Right renal pelvis (tissue), 4 donors: ENCODE measurements at regions not wholly inside any gene's neighbourhood (a gene's known extent, or its start where the extent isn't known, plus 50 kb on each side); places are given as distances from the start of the nearest gene placed in this dataset.

ENCODE experiments used
- DNase-seq, 4 donors: peaks; one replicate each; pipeline ENCODE4 v3.0.0-alpha.2; 2013; ENCODE audit warnings: low read depth in 4 of 4, low spot score in 3 of 4, missing footprints in 1 of 4

DNA sequence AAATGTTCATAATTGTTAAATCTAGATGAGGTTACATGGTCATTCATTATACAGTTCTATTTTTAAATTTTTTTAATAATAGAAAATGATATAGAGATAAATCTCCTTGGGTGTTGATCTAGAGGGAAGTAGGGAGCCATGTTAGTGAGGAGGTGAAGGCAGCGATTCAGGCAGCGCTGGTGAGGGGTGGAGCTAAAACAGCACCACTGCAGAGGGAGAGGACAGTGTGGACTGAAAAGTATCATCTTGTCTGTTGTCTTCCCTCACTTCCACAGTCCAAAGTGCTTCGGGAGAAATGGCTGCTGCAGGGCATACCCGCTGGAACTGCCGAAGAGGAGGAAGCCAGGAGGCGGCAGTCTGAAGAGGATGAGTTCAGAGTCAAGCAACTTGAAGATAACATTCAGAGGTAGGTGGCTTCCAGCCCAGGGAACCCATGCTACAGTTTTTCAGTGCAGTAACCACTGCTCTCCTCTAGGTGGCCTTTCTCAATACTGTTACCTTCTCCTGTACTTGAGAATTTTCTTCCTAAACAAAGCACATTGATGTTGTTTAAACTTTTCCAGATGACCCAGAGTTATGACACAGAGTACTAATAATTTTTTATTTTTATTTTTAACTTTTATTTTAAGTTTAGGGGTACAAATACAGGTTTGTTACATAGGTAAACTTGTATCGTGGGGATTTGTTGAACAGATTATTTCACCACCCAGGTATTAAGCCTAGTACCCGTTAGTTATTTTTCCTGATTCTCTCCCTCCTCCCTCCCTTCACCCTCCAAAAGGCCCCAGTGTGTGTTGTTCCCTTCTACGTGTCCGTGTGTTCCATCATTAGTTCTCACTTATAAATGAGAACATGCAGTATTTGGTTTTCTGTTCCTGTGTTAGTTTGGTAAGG is 100.5 kb downstream of the PALM2AKAP2 start:
- DNase-seq, result no peak

DNA sequence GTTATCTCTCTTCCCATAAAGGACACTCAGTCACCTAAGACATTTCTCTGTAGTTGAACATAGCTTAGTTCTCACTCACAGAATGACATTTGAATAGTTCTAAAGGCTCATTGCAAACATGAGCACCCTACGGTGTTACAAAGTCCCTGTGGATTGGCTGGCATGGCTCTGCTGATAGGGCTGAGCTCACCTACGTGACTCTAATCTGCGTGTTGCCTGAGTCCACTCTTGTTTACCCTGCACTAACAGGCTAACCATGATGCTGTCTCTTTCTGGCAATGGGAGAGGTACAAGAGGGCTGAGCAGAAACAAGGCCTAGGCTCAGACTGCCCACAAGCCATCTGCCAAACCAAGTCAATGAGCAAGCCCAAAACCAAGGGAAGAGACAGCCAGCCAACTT is 103.6 kb downstream of the PALM2AKAP2 start:
- DNase-seq, result no peak

DNA sequence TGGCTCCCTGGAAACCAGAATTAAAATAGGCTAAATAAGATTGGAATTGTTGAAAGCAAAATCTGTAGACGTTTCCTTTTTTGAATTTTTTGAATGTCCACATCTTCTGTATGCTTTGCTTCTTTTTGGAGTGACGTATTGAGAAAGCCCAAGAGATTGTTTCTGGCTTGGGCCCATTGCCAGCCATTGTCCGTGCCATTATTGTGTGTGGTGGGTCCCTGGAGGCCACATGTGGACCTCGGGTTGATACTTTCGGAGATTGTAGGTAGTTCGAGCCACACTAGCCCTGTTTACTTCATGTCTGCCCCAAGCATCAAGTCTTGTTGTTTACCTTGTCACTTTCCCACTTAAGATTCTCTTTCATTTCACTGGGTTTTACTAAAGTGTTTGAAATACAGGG is 106.0 kb downstream of the PALM2AKAP2 start:
- no peak for DNase-seq

DNA sequence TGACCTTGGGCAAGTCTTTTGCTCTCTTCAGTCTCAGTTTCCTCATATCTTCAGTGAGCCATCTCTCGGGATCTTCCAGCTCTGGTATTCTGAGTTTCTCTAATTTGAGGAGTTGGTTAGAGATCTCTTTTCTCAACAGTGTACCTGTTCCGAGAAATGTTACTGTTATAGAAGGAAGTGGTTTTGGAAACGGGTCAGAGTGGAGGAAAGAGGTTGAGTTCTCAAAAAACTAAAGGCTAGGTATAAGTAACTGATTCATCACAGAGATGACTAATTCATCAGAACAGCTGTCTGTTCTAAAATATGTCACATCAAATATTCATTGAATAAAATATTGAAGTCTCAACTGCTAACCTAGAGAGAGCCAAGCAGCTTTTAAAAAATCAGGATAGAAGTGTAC is 106.6 kb downstream of the PALM2AKAP2 start:
- no peak for DNase-seq

DNA sequence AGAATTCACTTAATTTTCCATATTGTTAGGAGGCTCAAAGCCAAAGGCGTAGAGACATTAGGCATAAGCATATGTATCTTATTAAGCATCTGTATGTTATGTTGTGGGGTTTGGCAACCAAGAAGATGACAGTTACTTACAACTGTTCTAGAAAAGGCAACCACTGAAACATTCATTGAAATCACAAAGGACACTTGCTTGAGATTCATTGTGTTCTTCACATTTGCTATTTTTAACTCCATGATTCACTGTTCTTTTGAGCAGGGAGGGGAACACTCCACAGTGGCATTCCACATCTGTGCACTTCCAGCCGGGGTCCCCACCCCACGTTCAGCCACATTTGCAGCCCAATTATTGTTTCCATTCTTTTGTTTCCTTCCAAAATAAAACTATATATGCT is 107.1 kb downstream of the PALM2AKAP2 start:
- no peak for DNase-seq

DNA sequence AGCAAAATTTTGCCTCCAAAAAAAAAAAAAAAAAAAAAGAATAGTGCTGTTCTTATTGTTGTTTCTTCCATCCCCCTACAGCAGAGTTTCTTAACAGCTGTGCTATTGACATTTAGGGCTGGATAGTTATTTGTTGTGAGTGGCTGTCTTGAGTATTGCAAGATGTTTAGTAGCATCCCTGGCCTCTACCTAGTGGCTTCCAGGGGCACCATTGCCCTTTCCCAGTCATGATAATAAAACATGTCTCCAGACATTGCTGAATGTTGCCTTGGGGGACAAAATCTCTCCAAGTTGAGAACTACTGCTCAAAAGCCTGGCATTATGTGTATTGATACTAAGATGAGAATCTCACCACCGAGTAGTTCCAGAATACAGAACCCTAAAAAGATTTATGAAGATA is 108.7 kb downstream of the PALM2AKAP2 start:
- no peak for DNase-seq

DNA sequence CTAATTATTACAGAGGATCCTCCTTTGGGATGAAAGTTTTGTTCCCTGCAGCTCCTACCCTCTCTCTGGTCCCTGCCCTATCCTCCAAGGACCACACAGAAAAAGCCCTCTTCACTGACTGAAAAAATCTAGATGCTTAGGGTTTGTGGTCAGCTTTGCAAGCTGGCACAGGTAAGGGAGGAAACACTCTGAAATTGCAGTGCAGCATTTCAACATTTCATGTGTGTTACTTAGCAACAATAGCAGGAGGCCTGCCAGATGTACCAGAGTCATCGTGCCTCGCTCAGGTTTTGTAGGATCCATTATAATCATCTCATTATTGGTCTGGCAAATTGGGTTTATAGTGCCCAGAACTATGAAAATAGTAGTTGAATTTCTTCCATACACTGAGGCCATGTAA is 109.5 kb downstream of the PALM2AKAP2 start:
- DNase-seq, result no peak

DNA sequence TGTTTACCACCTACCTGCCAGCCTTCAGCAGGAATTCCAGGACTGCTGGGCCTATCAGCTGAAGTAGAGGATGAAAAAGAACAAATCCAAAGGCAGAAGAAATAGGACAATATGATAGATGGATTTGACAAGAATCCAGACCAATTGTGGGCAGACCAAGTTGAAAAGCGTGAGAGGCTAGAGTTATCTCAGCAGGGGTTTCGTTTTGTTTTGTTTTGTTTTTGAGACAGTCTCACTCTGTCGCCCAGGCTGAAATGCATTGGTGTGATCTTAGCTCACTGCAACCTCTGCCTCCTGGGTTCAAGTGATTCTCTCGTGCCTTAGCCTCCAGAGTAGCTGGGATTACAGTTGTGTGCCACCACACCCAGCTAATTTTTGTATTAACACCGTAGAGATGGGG is 113.2 kb downstream of the PALM2AKAP2 start:
- DNase-seq, result no peak

DNA sequence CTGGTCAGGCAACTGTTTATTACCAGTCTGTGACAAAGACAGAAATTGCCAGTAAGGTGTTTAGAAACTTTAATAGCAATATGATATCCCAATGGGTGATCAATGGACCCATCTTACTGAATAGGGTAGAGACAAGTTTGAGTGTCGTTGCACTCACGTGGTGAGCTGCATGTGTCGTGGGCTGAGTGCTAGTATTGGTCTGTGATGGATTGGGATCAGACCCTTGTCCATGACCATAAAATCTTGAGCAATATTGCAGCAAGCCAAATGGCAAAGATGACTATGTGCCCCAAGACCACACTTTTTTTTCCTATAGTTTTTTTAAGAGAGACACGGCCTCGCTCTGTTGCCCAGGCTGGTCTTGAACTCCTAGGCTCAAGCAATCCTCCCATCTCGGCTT is 114.5 kb downstream of the PALM2AKAP2 start:
- DNase-seq, result no peak

DNA sequence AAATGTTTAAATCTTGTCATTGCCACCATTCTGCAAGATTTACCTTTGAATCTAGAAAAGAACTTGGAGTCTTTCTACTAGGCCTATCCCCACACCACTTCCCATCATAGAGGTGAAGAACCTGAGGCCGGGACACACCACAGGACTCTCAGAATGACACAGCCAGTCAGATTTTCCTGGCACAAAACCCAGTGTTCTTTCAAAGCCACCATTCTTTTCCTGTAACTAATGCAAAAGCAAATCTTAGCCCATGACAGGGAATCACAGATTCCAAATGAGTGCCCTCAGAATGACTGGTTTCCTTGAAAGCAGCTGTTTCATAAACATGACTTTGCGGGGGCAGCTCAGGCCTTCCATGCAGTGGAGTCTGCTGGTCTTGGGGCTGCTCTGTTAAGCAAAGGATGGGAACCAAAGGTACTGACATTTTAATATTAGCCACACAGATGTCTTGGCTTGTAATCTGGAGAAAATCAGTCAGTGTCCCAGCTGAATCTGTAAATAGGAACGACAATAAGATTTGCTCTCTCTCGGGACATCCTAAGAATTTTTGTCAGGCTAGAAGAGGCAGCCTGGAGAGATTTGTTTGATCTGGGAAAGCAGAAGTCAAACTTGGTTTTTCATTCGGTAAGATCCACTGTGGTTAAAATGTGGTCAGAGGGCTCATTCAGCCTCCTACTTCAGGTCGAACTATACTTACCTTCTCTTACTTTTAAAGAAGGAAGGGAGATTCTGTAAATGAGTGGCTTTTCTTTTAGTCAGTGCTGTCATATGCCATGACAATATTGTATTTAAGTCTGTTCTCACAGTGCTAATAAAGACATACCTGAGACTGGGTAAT is 115.1 kb downstream of the PALM2AKAP2 start:
- DNase-seq, result no peak

DNA sequence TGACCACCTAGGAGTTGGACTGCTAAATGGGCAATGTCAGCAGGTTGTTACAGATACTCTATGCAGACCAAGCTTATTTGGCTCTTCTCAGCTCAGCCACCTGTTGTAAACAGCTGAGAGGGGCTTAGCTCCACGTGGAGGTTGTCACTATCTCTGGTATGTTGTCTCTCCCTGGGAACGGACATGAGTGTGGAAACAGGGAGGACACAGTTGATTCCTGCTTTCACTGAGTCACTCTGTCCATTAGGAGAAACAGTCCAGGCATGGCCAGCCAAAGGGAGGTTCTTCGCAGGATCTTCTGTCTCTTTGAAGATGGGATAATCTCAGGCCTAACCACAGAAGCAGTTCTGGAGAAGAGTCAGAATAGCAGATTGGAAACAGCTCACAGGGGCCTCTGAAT is 121.2 kb downstream of the PALM2AKAP2 start:
- no peak for DNase-seq

DNA sequence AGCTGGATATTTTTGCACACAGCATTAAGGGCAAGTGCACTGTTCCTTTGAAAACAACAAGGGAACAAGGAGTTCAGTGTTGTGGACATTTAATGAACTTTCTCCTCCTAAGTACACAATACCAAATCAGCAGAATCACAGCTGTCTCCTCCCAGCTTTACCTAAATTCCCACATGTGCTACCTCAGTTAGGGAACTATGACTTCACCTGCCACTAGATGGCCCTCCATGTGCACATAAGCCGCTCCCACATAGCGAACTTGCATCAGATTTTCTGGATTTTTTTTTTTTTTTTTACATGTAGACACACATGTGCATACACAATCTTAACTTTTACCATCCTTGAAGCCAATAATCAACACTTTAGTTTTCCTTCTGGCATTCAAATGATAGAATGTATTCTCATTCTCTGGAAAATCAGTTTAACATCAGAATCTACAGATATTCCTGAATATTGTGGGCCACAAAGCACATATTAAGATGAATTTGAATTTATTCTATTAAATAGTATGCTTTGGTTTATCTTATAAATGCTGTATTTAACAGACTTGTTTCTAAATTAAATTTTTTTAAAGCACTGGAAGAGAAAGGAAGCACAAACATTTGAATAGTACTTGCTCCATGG is 123.6 kb downstream of the PALM2AKAP2 start:
- peak in 1 of 4 donors; percentile 46 for DNase-seq

DNA sequence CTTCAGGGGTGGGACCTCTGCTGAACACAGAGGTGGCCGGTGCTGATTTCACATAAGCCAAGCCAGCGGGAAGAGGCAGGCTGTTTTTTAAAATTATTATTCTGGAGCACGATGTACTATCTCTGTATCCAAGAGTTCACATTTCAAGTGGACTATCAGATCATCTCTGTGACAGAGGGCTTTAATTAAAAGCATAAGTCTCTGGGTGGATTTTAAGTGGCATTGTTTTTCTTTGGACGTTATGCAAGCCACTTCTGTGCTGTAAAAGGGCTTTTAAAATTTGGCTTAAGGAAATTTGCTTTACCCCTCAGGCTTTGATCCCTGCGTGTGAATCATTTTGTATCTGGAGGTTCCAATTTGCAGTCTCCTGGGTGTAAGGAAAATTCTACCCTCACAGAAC is 124.7 kb downstream of the PALM2AKAP2 start:
- no peak for DNase-seq

DNA sequence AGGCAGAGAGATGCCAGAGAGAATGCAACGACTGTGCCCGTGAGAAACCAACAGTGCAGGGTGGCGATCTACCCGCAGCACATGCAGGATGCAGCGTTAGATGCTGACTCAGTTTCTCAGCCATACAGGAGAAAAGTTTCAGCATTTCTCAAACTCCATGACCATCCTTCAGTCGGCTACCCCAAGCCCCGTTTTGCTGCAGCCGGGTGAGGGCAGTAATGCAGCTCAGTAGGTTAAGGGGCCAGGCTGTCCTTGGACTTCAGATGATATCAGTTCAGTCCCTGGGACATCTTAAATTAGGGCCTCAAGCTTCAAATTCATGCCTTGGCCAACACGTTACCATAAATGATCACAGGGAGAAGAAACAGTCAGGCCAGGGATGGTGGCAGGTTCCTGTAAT is 125.5 kb downstream of the PALM2AKAP2 start:
- no peak for DNase-seq

DNA sequence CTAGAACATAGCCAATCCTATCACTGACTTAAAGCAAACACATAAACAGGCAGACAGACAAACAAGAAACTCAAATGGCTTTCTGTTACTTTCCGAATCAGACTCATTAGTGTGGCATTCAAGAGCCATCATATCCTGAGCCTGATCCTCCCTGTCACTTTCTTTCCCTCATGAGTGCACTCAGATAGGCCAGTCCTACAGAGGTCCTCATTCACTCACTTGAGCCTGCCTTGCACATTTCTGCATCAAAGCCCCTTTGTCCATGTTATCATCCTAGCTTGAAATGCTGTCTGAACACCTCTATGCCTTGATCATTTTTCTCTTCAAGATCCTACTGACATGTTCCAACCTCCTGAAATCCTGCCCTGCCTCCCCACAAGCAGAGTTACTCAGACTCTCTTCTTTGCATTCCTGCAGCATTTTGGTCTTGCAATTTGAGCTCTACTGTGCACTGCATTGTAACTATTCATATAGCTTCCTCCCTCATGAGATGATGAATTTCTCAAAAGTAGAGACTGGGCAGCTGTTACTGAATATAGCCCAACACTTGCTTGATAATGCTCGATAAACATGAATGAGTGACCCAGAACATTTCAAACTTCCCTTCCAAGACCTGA is 126.9 kb downstream of the PALM2AKAP2 start:
- DNase-seq, result no peak

DNA sequence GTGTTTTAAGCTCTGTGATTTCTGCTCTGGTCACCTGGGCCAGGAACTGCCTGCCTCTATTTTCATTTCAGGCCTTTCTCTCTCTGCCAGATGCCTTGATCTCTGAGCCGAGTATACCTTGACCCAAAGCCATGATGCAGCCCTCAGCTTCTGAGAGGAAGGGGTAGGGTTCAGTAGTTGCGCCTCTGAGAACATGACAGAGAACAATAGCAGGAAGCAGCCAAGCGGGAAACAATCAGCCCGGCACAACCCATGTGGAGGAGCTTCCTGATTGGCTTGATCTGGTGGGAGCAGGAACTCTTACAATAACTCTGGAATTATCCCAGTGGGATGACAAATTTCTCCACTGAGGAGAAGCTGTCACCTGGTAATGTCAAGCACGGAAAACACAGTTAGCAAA is 127.4 kb downstream of the PALM2AKAP2 start:
- DNase-seq, result no peak

DNA sequence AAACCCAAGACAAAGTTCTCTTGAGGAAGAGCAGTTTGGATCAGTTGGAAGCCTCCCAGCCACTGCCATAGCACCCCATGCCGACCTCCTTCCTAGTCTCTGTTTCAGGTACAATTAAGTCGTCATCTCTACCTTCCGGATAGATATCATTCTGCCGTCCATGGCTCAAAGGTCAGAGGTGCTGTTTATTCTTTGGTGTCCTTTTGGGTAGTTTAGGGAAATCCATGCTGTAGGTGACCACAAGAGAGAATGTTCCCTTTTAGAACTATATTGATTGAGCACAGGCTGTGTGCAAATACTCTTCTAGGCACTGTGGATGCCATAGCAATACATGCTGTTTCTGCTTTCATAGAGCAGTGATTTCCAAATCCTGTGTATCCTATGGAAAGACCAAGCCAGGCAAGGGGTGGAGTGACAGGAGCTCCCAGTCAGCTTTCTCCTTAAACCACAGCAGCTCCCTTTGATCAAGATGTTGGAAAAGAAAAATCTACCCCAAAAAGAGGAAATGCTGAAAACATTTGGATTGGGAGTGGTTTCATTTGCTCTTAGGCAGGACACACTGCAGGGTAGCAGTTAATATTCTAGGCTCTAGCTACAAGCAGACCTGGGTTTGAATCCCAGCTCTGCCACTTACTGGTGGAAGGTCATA is 127.9 kb downstream of the PALM2AKAP2 start:
- DNase-seq, result no peak

DNA sequence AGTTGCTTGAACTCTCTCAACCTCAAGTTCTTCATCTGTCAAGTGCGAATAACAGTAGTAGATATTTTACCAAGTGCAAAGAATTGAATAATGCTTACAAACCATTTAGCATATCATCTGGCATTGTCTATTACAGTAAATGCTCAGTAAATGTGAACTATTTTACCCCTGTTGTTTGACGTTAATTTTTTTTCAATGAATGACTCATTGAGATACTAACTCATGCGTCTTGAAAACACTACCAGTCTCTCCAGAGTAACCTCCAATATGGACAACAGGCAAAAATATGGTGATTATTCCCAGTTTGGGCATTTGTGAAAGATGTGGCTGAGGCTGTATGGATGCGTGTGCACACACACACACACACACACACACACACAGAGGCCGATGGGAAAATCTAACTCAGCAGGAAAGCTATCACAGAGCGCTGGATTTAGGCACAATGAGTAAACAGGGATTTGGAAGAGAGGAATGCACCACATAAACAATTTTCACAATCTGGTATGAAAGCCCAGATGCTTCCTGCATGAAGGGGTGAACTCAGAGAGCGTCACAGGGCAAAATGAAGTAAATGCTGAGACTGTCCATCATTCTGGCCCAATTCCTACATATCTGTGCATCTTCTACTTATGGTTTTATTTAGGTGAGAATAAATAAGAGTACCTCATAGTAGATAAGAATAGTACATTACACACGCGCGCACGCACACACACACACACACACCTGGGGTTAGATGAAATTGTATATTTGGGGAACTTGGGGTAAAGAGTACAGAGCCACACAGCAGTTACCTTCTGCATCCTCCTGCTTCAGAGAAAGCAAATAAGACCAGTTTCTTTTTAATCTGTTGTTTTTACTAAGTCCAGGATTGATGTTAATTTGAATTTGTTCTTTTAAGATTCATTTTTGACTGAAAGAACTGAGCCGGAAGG is 128.7 kb downstream of the PALM2AKAP2 start:
- no peak for DNase-seq
